Activated gamma-delta T cell (primary cell): ENCODE measurements at regions not wholly inside any gene's neighbourhood (a gene's known extent, or its start where the extent isn't known, plus 50 kb on each side); places are given as distances from the start of the nearest gene placed in this dataset.
A peak's percentile ranks its signal among the peaks of the same experiment; 100 is the strongest.
"Not testable (repeated sequence)": the region's sequence is repeated elsewhere in the genome, so short reads cannot be mapped to it uniquely, and the experiment has no call there.

Experiments
- DNase-seq: peaks from one replicate; lab custom pipeline; 2025; lab: John Stamatoyannopoulos, UW

- no peak for DNase-seq
Measured at GRCh38 chr4:1589098-1589497, 95.0 kb downstream of the FAM53A start.

- no peak for DNase-seq
Measured at GRCh38 chr4:1588306-1588705, 95.8 kb downstream of the FAM53A start.

GRCh38 chr4:1584498-1584897, 99.6 kb downstream of the FAM53A start:
- no peak for DNase-seq

GRCh38 chr4:1583859-1584258, 100.3 kb downstream of the FAM53A start:
- no peak for DNase-seq

- no peak for DNase-seq
Measured at GRCh38 chr4:1583051-1583785, 100.9 kb downstream of the FAM53A start.

GRCh38 chr4:1582227-1582626, 101.9 kb downstream of the FAM53A start:
- DNase-seq: no peak

GRCh38 chr4:1581164-1581894, 102.8 kb downstream of the FAM53A start:
- peak; percentile 83 for DNase-seq

GRCh38 chr4:1580692-1581012, 103.5 kb downstream of the FAM53A start:
- DNase-seq: not testable (repeated sequence)

GRCh38 chr4:1579901-1580691, 104.0 kb downstream of the FAM53A start:
- peak; percentile 89 for DNase-seq

GRCh38 chr4:1579001-1579900, 104.9 kb downstream of the FAM53A start:
- DNase-seq: peak; percentile 66

- DNase-seq: no peak
Measured at GRCh38 chr4:1578251-1578773, 105.8 kb downstream of the FAM53A start.

GRCh38 chr4:1577822-1578217, 106.3 kb downstream of the FAM53A start:
- no peak for DNase-seq

- no peak for DNase-seq
Measured at GRCh38 chr4:1576961-1577821, 106.9 kb downstream of the FAM53A start.

- no peak for DNase-seq
Measured at GRCh38 chr4:1576304-1576960, 107.7 kb downstream of the FAM53A start.

- DNase-seq: no peak
Measured at GRCh38 chr4:1575418-1576303, 108.5 kb downstream of the FAM53A start.

GRCh38 chr4:1574601-1575417, 109.3 kb downstream of the FAM53A start:
- no peak for DNase-seq

- DNase-seq: no peak
Measured at GRCh38 chr4:1573830-1574459, 110.2 kb downstream of the FAM53A start.
